Kidney epithelial cell (primary cell): ENCODE measurements at regions not wholly inside any gene's neighbourhood (a gene's known extent, or its start where the extent isn't known, plus 50 kb on each side); places are given as distances from the start of the nearest gene placed in this dataset.
A peak's percentile ranks its signal among the peaks of the same experiment; 100 is the strongest.

Experiments used
- DNase-seq: peaks from one replicate; pipeline ENCODE4 v3.0.0-alpha.2; 2010; ENCODE audit warnings: low read depth
- H3K27me3 ChIP-seq: 2 replicates; pipeline ENCODE4 v1.6.0; 2011; ENCODE audit warnings: low read length; ENCODE audit not compliant: control insufficient read depth, insufficient read depth
- H3K36me3 ChIP-seq: 2 replicates; pipeline ENCODE4 v1.5.1; 2011; ENCODE audit warnings: low read length; ENCODE audit not compliant: control insufficient read depth, insufficient read depth
- H3K4me3 ChIP-seq: 2 replicates; pipeline ENCODE4 v1.5.1; 2011; ENCODE audit warnings: low read depth, mild to moderate bottlenecking, control low read depth, low read length
- CTCF ChIP-seq: IDR thresholded peaks from 2 replicates; pipeline ENCODE4 v1.5.1; 2011; ENCODE audit warnings: mild to moderate bottlenecking, moderate library complexity, low read length, control low read depth, inconsistent platforms; ENCODE audit not compliant: insufficient read depth, poor library complexity, severe bottlenecking

DNA sequence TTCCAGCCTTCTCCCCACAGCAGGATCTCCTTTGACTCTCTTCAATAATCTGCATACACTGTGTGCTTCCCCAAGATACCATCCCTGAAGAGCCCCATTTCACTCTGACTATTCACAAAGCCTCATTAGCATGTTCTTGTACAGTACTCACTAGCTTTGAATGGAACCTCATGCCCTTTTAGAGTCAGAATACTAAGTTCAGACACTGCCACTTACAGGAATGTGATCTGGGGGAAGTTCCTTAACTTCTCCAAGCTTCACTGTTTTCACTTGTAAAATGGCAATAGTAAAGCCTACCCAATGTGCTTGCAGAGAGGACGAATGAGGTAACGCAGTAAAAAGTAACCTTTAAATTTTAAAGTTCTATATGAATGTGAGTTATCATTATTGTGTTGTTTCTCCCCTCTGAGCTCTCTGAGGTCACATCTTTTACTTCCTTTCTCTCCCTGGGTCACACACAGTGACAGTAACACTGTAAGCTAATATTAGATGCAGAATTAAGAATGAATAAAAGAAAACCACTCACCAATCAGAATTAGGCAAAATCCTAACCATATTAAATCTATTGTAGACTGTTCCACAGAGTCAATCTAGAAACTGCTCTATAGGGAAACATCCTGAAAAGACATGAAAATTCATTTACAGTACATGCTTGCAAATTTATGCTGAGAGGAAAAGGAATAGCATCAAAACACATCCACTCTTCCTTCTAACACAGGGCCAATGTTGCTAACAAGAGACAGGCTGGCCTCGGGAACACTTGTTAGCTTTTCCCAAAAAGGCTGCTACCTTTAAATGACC, 64.2 kb upstream of the IL6 start:
- TF ChIP-seq CTCF, result no peak
- Histone ChIP-seq H3K4me3 (no peak overlapping the region), H3K36me3 (no peaks in the 10 kb centered on the region), H3K27me3 (no peaks in the 10 kb centered on the region)
- DNase-seq, result no peak

- Histone ChIP-seq H3K4me3 (no peak overlapping the region), H3K36me3 (no peaks in the 10 kb centered on the region), H3K27me3 (no peaks in the 10 kb centered on the region)
- TF ChIP-seq CTCF, result no peak
- no peak for DNase-seq
These were observed 65.0 kb upstream of the IL6 start for GRCh38 chr7:22662036-22662435.

DNA sequence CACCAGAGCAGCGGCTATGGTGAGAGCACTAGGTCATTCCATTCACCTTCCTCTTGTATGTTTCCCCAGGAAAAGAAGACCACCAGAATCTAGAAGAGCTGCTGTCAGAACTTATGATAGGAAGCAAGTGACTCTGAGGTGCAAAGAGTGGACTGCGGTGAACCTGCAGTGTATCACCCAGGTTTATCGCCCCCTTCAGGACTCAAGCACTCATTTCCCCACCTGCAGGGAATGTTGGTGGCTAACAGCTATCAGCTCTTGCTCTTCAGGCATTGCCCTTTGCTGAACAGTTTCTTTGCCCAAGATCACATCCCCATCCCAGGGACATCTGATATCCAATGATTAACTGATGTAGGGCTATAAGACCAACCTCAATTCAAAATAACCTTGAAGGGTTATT, 66.3 kb upstream of the IL6 start:
- Histone ChIP-seq H3K27me3 (no peaks in the 10 kb centered on the region), H3K36me3 (no peaks in the 10 kb centered on the region), H3K4me3 (no peak overlapping the region)
- no peak for DNase-seq
- TF ChIP-seq CTCF, result peak; percentile 7

GRCh38 chr7:22660293-22660692, 66.7 kb upstream of the IL6 start:
- no peak for TF ChIP-seq CTCF
- DNase-seq, result no peak
- Histone ChIP-seq H3K4me3 (no peak overlapping the region), H3K36me3 (no peaks in the 10 kb centered on the region), H3K27me3 (no peaks in the 10 kb centered on the region)

- H3K36me3 ChIP-seq, result no peaks in the 10 kb centered on the region
- no peak for DNase-seq
- no peak overlapping the region for H3K4me3 ChIP-seq
- no peak for TF ChIP-seq CTCF
- no peaks in the 10 kb centered on the region for H3K27me3 ChIP-seq
These were observed 67.3 kb upstream of the IL6 start for GRCh38 chr7:22659741-22660140.

- TF ChIP-seq CTCF, result no peak
- H3K27me3 ChIP-seq, result no peaks in the 10 kb centered on the region
- DNase-seq, result no peak
- no peaks in the 10 kb centered on the region for H3K36me3 ChIP-seq
- no peak overlapping the region for H3K4me3 ChIP-seq
These were observed 69.0 kb upstream of the IL6 start for GRCh38 chr7:22658031-22658430.
